Natural killer cell (primary cell): ENCODE measurements at regions not wholly inside any gene's neighbourhood (a gene's known extent, or its start where the extent isn't known, plus 50 kb on each side); places are given as distances from the start of the nearest gene placed in this dataset.

Experiments
- ATAC-seq, 3 donors: fragments of 150-1000 bp in 2 of 3; fragments of 200-7000 bp in 1 of 3; cut with Tn5 transposase; 1 replicate in 1 of 3; 2 replicates in 2 of 3; pipeline ENCODE4 v1.10.0; 2021; ENCODE audit warnings: mild to moderate bottlenecking in 2 of 3, moderate library complexity in 2 of 3
- DNase-seq, 2 donors: peaks; one replicate each; pipeline versions ENCODE4 v3.0.0 to v3.0.0-alpha.2; 2013 to 2021; ENCODE audit warnings: mixed read lengths in 1 of 2
- H3K27ac ChIP-seq: one replicate; pipeline ENCODE4 v1.5.1; 2013; ENCODE audit warnings: mild to moderate bottlenecking, low read length
- H3K27me3 ChIP-seq: one replicate; pipeline ENCODE4 v1.6.1; 2013; ENCODE audit warnings: low read length; ENCODE audit not compliant: control insufficient read depth, insufficient read depth
- H3K36me3 ChIP-seq: one replicate; pipeline ENCODE4 v1.6.1; 2013; ENCODE audit warnings: low read length; ENCODE audit not compliant: control insufficient read depth, insufficient read depth
- H3K4me1 ChIP-seq: one replicate; pipeline ENCODE4 v1.6.1; 2013; ENCODE audit warnings: low read length; ENCODE audit not compliant: control insufficient read depth, insufficient read depth
- H3K4me3 ChIP-seq: one replicate; pipeline ENCODE4 v1.5.1; 2013; ENCODE audit warnings: low read length
- H3K9me3 ChIP-seq: one replicate; pipeline ENCODE4 v1.6.1; 2013; ENCODE audit warnings: low read length; ENCODE audit not compliant: control insufficient read depth, insufficient read depth
- H3K27ac Mint-ChIP-seq, 2 donors: one replicate each; pipeline ENCODE4 v1.8.0; 2022; ENCODE audit warnings: mild to moderate bottlenecking in 2 of 2, mixed read lengths in 2 of 2, moderate library complexity in 1 of 2
- H3K27me3 Mint-ChIP-seq, 2 donors: one replicate each; pipeline ENCODE4 v1.8.0; 2022; ENCODE audit warnings: low read depth in 2 of 2, mixed read lengths in 2 of 2
- H3K36me3 Mint-ChIP-seq: one replicate; pipeline ENCODE4 v1.8.0; 2022; ENCODE audit warnings: mixed read lengths
- H3K4me1 Mint-ChIP-seq, 2 donors: one replicate each; pipeline ENCODE4 v1.8.0; 2022; ENCODE audit warnings: mixed read lengths in 2 of 2
- H3K4me3 Mint-ChIP-seq: one replicate; pipeline ENCODE4 v1.8.0; 2022; ENCODE audit warnings: mild to moderate bottlenecking, moderate library complexity, mixed read lengths
- H3K9me3 Mint-ChIP-seq, 2 donors: one replicate each; pipeline ENCODE4 v1.8.0; 2022; ENCODE audit warnings: mixed read lengths in 2 of 2
- WGBS: methylation state at CpG from one replicate; pipeline ENCODE4 v1.1.7; 2013; ENCODE audit warnings: missing lambda C conversion rate; ENCODE audit not compliant: insufficient coverage; 5-methylcytosine and 5-hydroxymethylcytosine counted together
- intact Hi-C: fragments of 100-400 bp; cut with micrococcal nuclease; formaldehyde crosslinking; loops from one replicate; pipeline ENCODE4 v1.14.2; 2022
- TF ChIP-seq, protein P1 (sequence below): fragments of 200-600 bp; IDR thresholded peaks from one replicate; pipeline ENCODE4 v1.8.0; 2022; ENCODE audit warnings: antibody characterized with exemption

DNA sequence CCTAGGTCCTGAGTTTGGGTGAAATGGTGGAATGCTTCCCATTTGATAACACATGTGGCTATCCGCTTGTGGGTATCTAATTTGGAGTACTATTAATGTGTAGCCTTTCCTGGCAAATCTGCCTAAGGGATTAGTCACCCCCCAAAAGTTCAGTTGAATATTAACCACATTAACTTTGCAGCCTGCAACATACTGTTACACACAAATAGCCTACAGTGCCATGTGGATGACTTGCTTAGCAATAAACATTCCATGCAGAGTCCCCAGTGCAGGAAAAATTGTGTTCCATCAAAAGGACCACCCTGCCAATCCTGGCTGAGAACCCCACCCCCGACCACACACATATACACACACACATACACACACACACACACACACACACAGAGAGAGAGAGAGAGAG is 303.3 kb upstream of the ESRRG start:
- Mint-ChIP-seq H3K4me1 (peaks cover 0 to 5% of the 10 kb centered on the region in 2 donors), H3K27me3 (no peaks in the 10 kb centered on the region), H3K9me3 (peaks cover 9% of the 10 kb centered on the region in 2 donors), H3K4me3 (no peak overlapping the region), H3K36me3 (no peaks in the 10 kb centered on the region), H3K27ac (no peak overlapping the region)
- ATAC-seq (no peak), DNase-seq (no peak)
- no peaks in the 10 kb centered on the region for H3K27me3 ChIP-seq
- peaks cover 5% of the 10 kb centered on the region for H3K9me3 ChIP-seq
- intact Hi-C loops: no loop called here
- no peaks in the 10 kb centered on the region for H3K4me1 ChIP-seq
- 100% methylated on average over 1 of the region's 2 CpGs for WGBS
- H3K4me3 ChIP-seq: no peak overlapping the region
- TF ChIP-seq, protein P1, sequence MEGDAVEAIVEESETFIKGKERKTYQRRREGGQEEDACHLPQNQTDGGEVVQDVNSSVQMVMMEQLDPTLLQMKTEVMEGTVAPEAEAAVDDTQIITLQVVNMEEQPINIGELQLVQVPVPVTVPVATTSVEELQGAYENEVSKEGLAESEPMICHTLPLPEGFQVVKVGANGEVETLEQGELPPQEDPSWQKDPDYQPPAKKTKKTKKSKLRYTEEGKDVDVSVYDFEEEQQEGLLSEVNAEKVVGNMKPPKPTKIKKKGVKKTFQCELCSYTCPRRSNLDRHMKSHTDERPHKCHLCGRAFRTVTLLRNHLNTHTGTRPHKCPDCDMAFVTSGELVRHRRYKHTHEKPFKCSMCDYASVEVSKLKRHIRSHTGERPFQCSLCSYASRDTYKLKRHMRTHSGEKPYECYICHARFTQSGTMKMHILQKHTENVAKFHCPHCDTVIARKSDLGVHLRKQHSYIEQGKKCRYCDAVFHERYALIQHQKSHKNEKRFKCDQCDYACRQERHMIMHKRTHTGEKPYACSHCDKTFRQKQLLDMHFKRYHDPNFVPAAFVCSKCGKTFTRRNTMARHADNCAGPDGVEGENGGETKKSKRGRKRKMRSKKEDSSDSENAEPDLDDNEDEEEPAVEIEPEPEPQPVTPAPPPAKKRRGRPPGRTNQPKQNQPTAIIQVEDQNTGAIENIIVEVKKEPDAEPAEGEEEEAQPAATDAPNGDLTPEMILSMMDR: no peak
- no peak overlapping the region for H3K27ac ChIP-seq
- H3K36me3 ChIP-seq: no peaks in the 10 kb centered on the region

DNA sequence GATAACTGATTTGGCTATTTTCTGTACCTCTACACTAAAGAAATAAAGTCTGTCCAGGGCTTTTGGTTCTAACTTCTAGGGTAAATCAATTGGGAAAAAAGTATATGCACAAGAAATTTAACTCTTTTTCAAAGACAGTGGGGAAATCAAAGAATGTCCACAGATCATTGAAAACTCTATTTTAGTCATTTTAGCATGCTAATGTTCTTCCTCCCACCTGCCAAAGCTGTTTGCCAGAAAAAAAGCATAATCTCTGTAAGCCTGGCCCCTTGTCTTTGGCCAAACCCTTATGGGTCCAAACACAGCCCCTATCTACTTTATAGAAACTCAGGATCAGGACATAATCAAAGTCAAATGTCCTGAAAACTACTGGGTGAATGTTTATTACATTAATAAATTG is 302.2 kb upstream of the ESRRG start:
- no peak for ATAC-seq
- peaks cover 0 to 5% of the 10 kb centered on the region in 2 donors for H3K4me1 Mint-ChIP-seq
- Histone ChIP-seq H3K9me3 (peaks cover 5% of the 10 kb centered on the region), H3K27me3 (no peaks in the 10 kb centered on the region), H3K27ac (no peak overlapping the region), H3K36me3 (no peaks in the 10 kb centered on the region), H3K4me1 (no peaks in the 10 kb centered on the region), H3K4me3 (no peak overlapping the region)
- H3K27me3 Mint-ChIP-seq: no peaks in the 10 kb centered on the region
- no peak overlapping the region for H3K4me3 Mint-ChIP-seq
- no peak for DNase-seq
- intact Hi-C loops: no loop called here
- H3K27ac Mint-ChIP-seq: no peak overlapping the region
- no peaks in the 10 kb centered on the region for H3K36me3 Mint-ChIP-seq
- TF ChIP-seq, protein P1: no peak
- H3K9me3 Mint-ChIP-seq: peaks cover 9% of the 10 kb centered on the region in 2 donors

DNA sequence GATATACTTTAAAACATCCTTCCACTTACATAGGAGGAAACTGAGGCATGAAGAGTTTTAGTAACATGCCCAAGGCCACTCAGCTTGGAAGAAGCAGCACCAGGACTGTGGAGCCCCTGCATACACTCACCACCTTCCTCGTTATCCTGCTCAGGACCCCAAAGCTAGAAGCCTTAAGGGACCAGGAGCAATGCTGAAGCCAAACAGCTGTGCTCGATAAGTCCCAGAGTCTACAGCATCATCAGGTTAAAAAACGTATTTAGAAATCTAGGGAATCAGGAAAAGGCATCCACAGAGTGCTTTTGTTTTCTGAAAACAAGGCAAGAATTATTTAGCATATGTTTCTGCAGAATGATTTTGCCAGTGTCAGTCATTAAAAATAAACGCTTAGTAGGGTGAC is 301.7 kb upstream of the ESRRG start:
- peaks cover 5% of the 10 kb centered on the region for H3K9me3 ChIP-seq
- H3K36me3 ChIP-seq: no peaks in the 10 kb centered on the region
- Mint-ChIP-seq H3K9me3 (peaks cover 6 to 7% of the 10 kb centered on the region in 2 donors), H3K27ac (no peak overlapping the region), H3K4me3 (no peak overlapping the region), H3K4me1 (peaks cover 0 to 5% of the 10 kb centered on the region in 2 donors), H3K36me3 (no peaks in the 10 kb centered on the region), H3K27me3 (no peaks in the 10 kb centered on the region)
- WGBS: 63% methylated on average over 3 of the region's 4 CpGs
- no peak for DNase-seq
- TF ChIP-seq, protein P1: no peak
- no peaks in the 10 kb centered on the region for H3K27me3 ChIP-seq
- no peaks in the 10 kb centered on the region for H3K4me1 ChIP-seq
- no peak overlapping the region for H3K4me3 ChIP-seq
- no peak for ATAC-seq
- no peak overlapping the region for H3K27ac ChIP-seq
- intact Hi-C loops: no loop called here

DNA sequence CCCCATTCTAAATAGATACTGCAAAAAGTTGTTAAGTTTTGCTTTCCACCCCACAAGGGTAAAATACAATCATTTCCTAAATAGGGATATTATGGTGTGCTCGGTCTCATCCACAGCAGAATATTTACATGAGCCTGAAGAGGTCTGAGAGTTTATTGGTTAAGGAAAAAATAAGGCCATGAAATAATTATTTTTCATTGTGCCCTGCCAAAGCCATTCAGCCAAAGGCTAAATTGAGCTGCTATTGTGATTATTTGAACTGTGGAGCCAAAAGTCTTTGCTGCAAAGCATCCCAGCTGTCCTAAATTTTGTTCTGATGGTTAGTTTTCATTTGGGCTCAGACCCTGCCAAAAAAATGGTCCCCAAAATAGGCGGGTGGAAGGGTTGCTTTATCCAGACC is 298.7 kb upstream of the ESRRG start:
- Mint-ChIP-seq H3K4me1 (no peaks in the 10 kb centered on the region), H3K9me3 (peaks cover 2 to 9% of the 10 kb centered on the region in 2 donors), H3K27ac (no peak overlapping the region), H3K36me3 (no peaks in the 10 kb centered on the region), H3K4me3 (no peak overlapping the region), H3K27me3 (no peaks in the 10 kb centered on the region)
- H3K36me3 ChIP-seq: no peaks in the 10 kb centered on the region
- H3K4me3 ChIP-seq: no peak overlapping the region
- H3K9me3 ChIP-seq: peaks cover 5% of the 10 kb centered on the region
- 94% methylated on average over 2 of the region's 2 CpGs for WGBS
- TF ChIP-seq, protein P1: no peak
- intact Hi-C loops: no loop called here
- no peak for DNase-seq
- H3K27ac ChIP-seq: no peak overlapping the region
- no peak for ATAC-seq
- H3K27me3 ChIP-seq: no peaks in the 10 kb centered on the region
- H3K4me1 ChIP-seq: no peaks in the 10 kb centered on the region
